Thyroid gland (tissue), 4 donors: ENCODE measurements at regions not wholly inside any gene's neighbourhood (a gene's known extent, or its start where the extent isn't known, plus 50 kb on each side); places are given as distances from the start of the nearest gene placed in this dataset.

ENCODE experiments used
- CTCF ChIP-seq, 6 experiments: fragments of 200-600 bp in 3 of 6; fragments of 450-650 bp in 3 of 6; sonication (generic) in 3 of 6; IDR thresholded peaks; one replicate each; pipeline ENCODE4 v1.5.1; 2016 to 2019; ENCODE audit warnings: antibody characterized with exemption in 6 of 6, mild to moderate bottlenecking in 2 of 6, inconsistent platforms in 1 of 6, moderate library complexity in 1 of 6
- POLR2A ChIP-seq, 2 donors: fragments of 450-650 bp; IDR thresholded peaks; one replicate each; pipeline ENCODE4 v1.6.1; 2017; ENCODE audit warnings: antibody characterized with exemption in 2 of 2, mild to moderate bottlenecking in 2 of 2, moderate library complexity in 1 of 2

GRCh38 chr4:170698334-170698733 lies 608.6 kb upstream of the AADAT start:
- TF ChIP-seq POLR2A (IDR thresholded peaks at IDR 0.05): no peak
- TF ChIP-seq CTCF (IDR thresholded peaks at IDR 0.05): no peak
